Keratinocyte (primary cell): ENCODE measurements at regions not wholly inside any gene's neighbourhood (a gene's known extent, or its start where the extent isn't known, plus 50 kb on each side); places are given as distances from the start of the nearest gene placed in this dataset.

ENCODE experiments used
- DNase-seq: peaks from one replicate; pipeline ENCODE4 v3.0.0-alpha.2; 2011; ENCODE audit warnings: low read depth, missing footprints, low spot score
- FAIRE-seq: peaks from 2 replicates; lab custom pipeline; 2011; peaks lifted over from hg19 to GRCh38; lab: Jason Lieb, UNC
- H2AFZ ChIP-seq: 2 replicates; pipeline ENCODE4 v1.6.0; 2012; ENCODE audit warnings: low read length, control low read depth, inconsistent platforms; ENCODE audit not compliant: control insufficient read depth
- H3K27ac ChIP-seq: 2 replicates; pipeline ENCODE4 v1.5.1; 2011; ENCODE audit warnings: low read length; ENCODE audit not compliant: control insufficient read depth, insufficient read depth
- H3K27me3 ChIP-seq: 3 replicates; pipeline ENCODE4 v1.6.0; 2011; ENCODE audit warnings: low read length; ENCODE audit not compliant: control insufficient read depth, insufficient read depth; ENCODE audit errors: extremely low read depth
- H3K36me3 ChIP-seq, 2 experiments: 2 replicates in 1 of 2; 3 replicates in 1 of 2; pipeline ENCODE4 v1.5.1; 2011; ENCODE audit warnings: low read length in 2 of 2, mild to moderate bottlenecking in 1 of 2; ENCODE audit not compliant: control insufficient read depth in 2 of 2, insufficient read depth in 2 of 2; ENCODE audit errors: extremely low read depth in 1 of 2
- H3K4me1 ChIP-seq: 3 replicates; pipeline ENCODE4 v1.5.1; 2011; ENCODE audit warnings: low read length; ENCODE audit not compliant: control insufficient read depth, insufficient read depth; ENCODE audit errors: extremely low read depth
- H3K4me2 ChIP-seq: 3 replicates; pipeline ENCODE4 v1.6.0; 2011; ENCODE audit warnings: low read depth, low read length; ENCODE audit not compliant: control insufficient read depth, insufficient read depth; ENCODE audit errors: extremely low read depth
- H3K4me3 ChIP-seq, 3 experiments: fragments of 200-600 bp in 1 of 3; sonication (generic) in 1 of 3; 2 replicates in 2 of 3; 3 replicates in 1 of 3; pipeline ENCODE4 v1.5.1; 2011 to 2016; ENCODE audit warnings: low read length in 3 of 3, mild to moderate bottlenecking in 3 of 3, control low read depth in 2 of 3, inconsistent platforms in 1 of 3, low read depth in 1 of 3, mixed read lengths in 1 of 3, mixed run types in 1 of 3, moderate library complexity in 1 of 3; ENCODE audit not compliant: control insufficient read depth in 2 of 3, insufficient read depth in 2 of 3; ENCODE audit errors: extremely low read depth in 1 of 3
- H3K79me2 ChIP-seq: 2 replicates; pipeline ENCODE4 v1.6.0; 2012; ENCODE audit warnings: low read length; ENCODE audit not compliant: control insufficient read depth, insufficient read depth
- H3K9ac ChIP-seq: 3 replicates; pipeline ENCODE4 v1.6.0; 2011; ENCODE audit warnings: low read length; ENCODE audit not compliant: control insufficient read depth, insufficient read depth; ENCODE audit errors: extremely low read depth
- H3K9me1 ChIP-seq: 3 replicates; pipeline ENCODE4 v1.6.0; 2011; ENCODE audit warnings: low read length; ENCODE audit not compliant: control insufficient read depth, insufficient read depth; ENCODE audit errors: extremely low read depth
- H3K9me3 ChIP-seq: 2 replicates; pipeline ENCODE4 v1.5.1; 2012; ENCODE audit warnings: low read depth, low read length; ENCODE audit not compliant: control insufficient read depth
- H4K20me1 ChIP-seq: 3 replicates; pipeline ENCODE4 v1.6.0; 2011; ENCODE audit warnings: low read length; ENCODE audit not compliant: control insufficient read depth, insufficient read depth; ENCODE audit errors: extremely low read depth
- EZH2 ChIP-seq: IDR thresholded peaks from one replicate; pipeline ENCODE4 v1.6.1; 2012; ENCODE audit warnings: inconsistent platforms, mild to moderate bottlenecking, low read length, moderate library complexity
- dilution Hi-C: fragments of 300-500 bp; cut with MboI; formaldehyde crosslinking; loops from one replicate; pipeline ENCODE4 v1.7.0; 2020; ENCODE audit warnings: low sequenced_read_pairs; ENCODE audit not compliant: extremely low pct_ligation_motif_present
- TF ChIP-seq, protein P1 (sequence below), 3 experiments: IDR thresholded peaks in 1 of 3; conservative IDR thresholded peaks in 1 of 3; optimal IDR thresholded peaks in 1 of 3; 2 replicates in 2 of 3; 3 replicates in 1 of 3; pipeline versions ENCODE3 to v1.5.1; 2011; ENCODE audit warnings: low read length in 3 of 3, mild to moderate bottlenecking in 3 of 3, moderate library complexity in 2 of 3, control low read depth in 1 of 3, inconsistent platforms in 1 of 3; ENCODE audit not compliant: insufficient read depth in 2 of 3; ENCODE audit errors: extremely low read depth in 1 of 3

DNA sequence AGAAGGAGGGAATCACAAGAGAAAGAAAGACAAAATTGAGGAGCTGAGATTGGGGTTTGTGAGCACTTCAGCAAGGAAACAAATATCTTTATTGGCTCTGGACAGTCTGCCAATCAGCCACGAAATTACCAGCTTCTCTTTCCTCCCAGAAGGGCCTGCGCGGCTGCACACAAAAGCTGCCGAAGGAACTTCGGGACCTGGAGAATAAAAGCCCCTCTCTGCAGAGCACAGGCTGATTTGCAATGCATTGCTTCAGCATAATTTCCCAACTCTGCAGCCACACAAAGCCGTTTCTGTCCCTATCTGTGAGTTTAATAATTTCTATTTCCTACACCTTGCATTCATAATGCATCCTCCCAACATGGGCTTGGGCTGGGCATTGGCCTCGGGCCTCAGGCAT is 522.6 kb downstream of the BUD13 start:
- H4K20me1 ChIP-seq = no peaks in the 10 kb centered on the region
- no peak for TF ChIP-seq EZH2
- TF ChIP-seq, protein P1, sequence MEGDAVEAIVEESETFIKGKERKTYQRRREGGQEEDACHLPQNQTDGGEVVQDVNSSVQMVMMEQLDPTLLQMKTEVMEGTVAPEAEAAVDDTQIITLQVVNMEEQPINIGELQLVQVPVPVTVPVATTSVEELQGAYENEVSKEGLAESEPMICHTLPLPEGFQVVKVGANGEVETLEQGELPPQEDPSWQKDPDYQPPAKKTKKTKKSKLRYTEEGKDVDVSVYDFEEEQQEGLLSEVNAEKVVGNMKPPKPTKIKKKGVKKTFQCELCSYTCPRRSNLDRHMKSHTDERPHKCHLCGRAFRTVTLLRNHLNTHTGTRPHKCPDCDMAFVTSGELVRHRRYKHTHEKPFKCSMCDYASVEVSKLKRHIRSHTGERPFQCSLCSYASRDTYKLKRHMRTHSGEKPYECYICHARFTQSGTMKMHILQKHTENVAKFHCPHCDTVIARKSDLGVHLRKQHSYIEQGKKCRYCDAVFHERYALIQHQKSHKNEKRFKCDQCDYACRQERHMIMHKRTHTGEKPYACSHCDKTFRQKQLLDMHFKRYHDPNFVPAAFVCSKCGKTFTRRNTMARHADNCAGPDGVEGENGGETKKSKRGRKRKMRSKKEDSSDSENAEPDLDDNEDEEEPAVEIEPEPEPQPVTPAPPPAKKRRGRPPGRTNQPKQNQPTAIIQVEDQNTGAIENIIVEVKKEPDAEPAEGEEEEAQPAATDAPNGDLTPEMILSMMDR (optimal IDR thresholded peaks at IDR 0.05 in 1 of 3, IDR thresholded peaks at IDR 0.05 in 1 of 3, conservative IDR thresholded peaks at IDR 0.05 in 1 of 3; ENCODE audit: extremely low read depth in 1 of 3, insufficient read depth in 2 of 3, low read length in 3 of 3) = no peak
- H3K9ac ChIP-seq = no peak overlapping the region
- peaks cover 3% of the 10 kb centered on the region for H3K27me3 ChIP-seq
- no peak overlapping the region for H3K4me3 ChIP-seq
- dilution Hi-C loops = no loop called here
- no peak overlapping the region for H2AFZ ChIP-seq
- no peaks in the 10 kb centered on the region for H3K4me1 ChIP-seq
- H3K9me1 ChIP-seq = no peaks in the 10 kb centered on the region
- no peak overlapping the region for H3K4me2 ChIP-seq
- H3K27ac ChIP-seq = no peak overlapping the region
- no peaks in the 10 kb centered on the region for H3K36me3 ChIP-seq
- no peaks in the 10 kb centered on the region for H3K9me3 ChIP-seq
- FAIRE-seq (no peak), DNase-seq (no peak)
- H3K79me2 ChIP-seq = no peaks in the 10 kb centered on the region

DNA sequence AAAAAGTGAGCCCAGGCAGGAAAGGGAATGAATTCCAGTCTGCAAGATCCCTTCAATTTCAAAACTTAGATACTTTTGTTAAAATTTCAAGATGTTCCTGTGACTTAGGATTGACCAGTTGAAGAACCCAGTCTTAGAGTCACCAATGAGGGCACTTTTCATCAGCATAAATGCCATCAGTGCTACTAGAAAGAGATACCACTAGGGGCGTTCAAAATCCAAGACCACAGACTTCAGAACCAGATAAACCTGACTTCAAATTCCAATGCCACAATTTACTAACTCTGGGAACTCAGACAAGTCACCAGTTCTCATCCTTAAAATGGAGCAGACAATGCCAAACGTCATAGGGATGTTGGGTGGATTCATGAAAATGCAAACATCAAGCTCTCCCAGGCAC is 523.2 kb downstream of the BUD13 start:
- H3K9me1 ChIP-seq = no peaks in the 10 kb centered on the region
- H3K27me3 ChIP-seq = peaks cover 3% of the 10 kb centered on the region
- dilution Hi-C loops = no loop called here
- H3K4me2 ChIP-seq = no peak overlapping the region
- H4K20me1 ChIP-seq = no peaks in the 10 kb centered on the region
- no peak for TF ChIP-seq EZH2
- TF ChIP-seq, protein P1 (optimal IDR thresholded peaks at IDR 0.05 in 1 of 3, IDR thresholded peaks at IDR 0.05 in 1 of 3, conservative IDR thresholded peaks at IDR 0.05 in 1 of 3; ENCODE audit: extremely low read depth in 1 of 3, insufficient read depth in 2 of 3, low read length in 3 of 3) = no peak
- no peak for FAIRE-seq
- H3K79me2 ChIP-seq = no peaks in the 10 kb centered on the region
- H3K4me1 ChIP-seq = no peaks in the 10 kb centered on the region
- H3K4me3 ChIP-seq = no peak overlapping the region
- no peak overlapping the region for H3K9ac ChIP-seq
- H2AFZ ChIP-seq = no peak overlapping the region
- H3K27ac ChIP-seq = no peak overlapping the region
- H3K36me3 ChIP-seq = no peaks in the 10 kb centered on the region
- DNase-seq = no peak
- H3K9me3 ChIP-seq = no peaks in the 10 kb centered on the region
